CD4-positive, CD25-positive, alpha-beta regulatory T cell (primary cell): ENCODE measurements at regions not wholly inside any gene's neighbourhood (a gene's known extent, or its start where the extent isn't known, plus 50 kb on each side); places are given as distances from the start of the nearest gene placed in this dataset.

ENCODE experiments used
- ATAC-seq, 2 donors: fragments of 150-1000 bp; cut with Tn5 transposase; one replicate each; pipeline ENCODE4 v1.10.0; 2021; ENCODE audit warnings: low read depth in 2 of 2, moderate number of reproducible peaks in 2 of 2, moderate library complexity in 1 of 2
- DNase-seq, 3 donors: peaks; one replicate each; pipeline versions ENCODE4 v3.0.0 to v3.0.0-alpha.2; 2012 to 2022; ENCODE audit warnings: mixed read lengths in 1 of 3
- H3K27ac ChIP-seq: one replicate; pipeline ENCODE4 v1.7.0; 2013; ENCODE audit warnings: mild to moderate bottlenecking, low read length; ENCODE audit not compliant: insufficient read depth, poor library complexity, severe bottlenecking
- H3K27me3 ChIP-seq: one replicate; pipeline ENCODE4 v1.7.0; 2013; ENCODE audit warnings: low read length; ENCODE audit not compliant: control insufficient read depth, insufficient read depth
- H3K36me3 ChIP-seq: one replicate; pipeline ENCODE4 v1.7.0; 2013; ENCODE audit warnings: mild to moderate bottlenecking, low read length, moderate library complexity; ENCODE audit not compliant: control insufficient read depth, insufficient read depth
- H3K4me1 ChIP-seq: 2 replicates; pipeline ENCODE4 v1.7.0; 2013; ENCODE audit warnings: mild to moderate bottlenecking, low read length; ENCODE audit not compliant: insufficient read depth, control insufficient read depth, poor library complexity, severe bottlenecking
- H3K4me3 ChIP-seq: one replicate; pipeline ENCODE4 v1.7.0; 2013; ENCODE audit warnings: low read depth, mild to moderate bottlenecking, low read length, moderate library complexity
- H3K9me3 ChIP-seq, 2 experiments: 1 replicate in 1 of 2; 2 replicates in 1 of 2; pipeline ENCODE4 v1.7.0; 2013; ENCODE audit warnings: low read length in 2 of 2, mild to moderate bottlenecking in 1 of 2, moderate library complexity in 1 of 2; ENCODE audit not compliant: control insufficient read depth in 2 of 2
- H3K27ac Mint-ChIP-seq, 3 donors: one replicate each; pipeline ENCODE4 v1.8.0; 2020 to 2022; ENCODE audit warnings: mild to moderate bottlenecking in 3 of 3, mixed read lengths in 3 of 3, moderate library complexity in 2 of 3
- H3K27me3 Mint-ChIP-seq: one replicate; pipeline ENCODE4 v1.8.0; 2022; ENCODE audit warnings: mild to moderate bottlenecking, mixed read lengths
- H3K36me3 Mint-ChIP-seq: one replicate; pipeline ENCODE4 v1.8.0; 2020; ENCODE audit warnings: mixed read lengths
- H3K4me1 Mint-ChIP-seq, 4 donors: one replicate each; pipeline ENCODE4 v1.8.0; 2020 to 2022; ENCODE audit warnings: mixed read lengths in 4 of 4, mild to moderate bottlenecking in 1 of 4
- H3K4me3 Mint-ChIP-seq, 4 donors: one replicate each; pipeline ENCODE4 v1.8.0; 2020 to 2022; ENCODE audit warnings: mild to moderate bottlenecking in 4 of 4, mixed read lengths in 4 of 4, moderate library complexity in 3 of 4
- H3K9me3 Mint-ChIP-seq, 7 donors: one replicate each; pipeline ENCODE4 v1.8.0; 2020 to 2022; ENCODE audit warnings: mixed read lengths in 7 of 7, mild to moderate bottlenecking in 3 of 7, moderate library complexity in 2 of 7

- DNase-seq (no peak), ATAC-seq (no peak)
- H3K4me1 Mint-ChIP-seq, result no peaks in the 10 kb centered on the region
- H3K4me3 Mint-ChIP-seq, result no peak overlapping the region
- H3K27ac Mint-ChIP-seq, result no peak overlapping the region
- no peaks in the 10 kb centered on the region for H3K36me3 ChIP-seq
- no peaks in the 10 kb centered on the region for H3K4me1 ChIP-seq
- H3K9me3 ChIP-seq, result no peaks in the 10 kb centered on the region
- no peak overlapping the region for H3K27ac ChIP-seq
- H3K36me3 Mint-ChIP-seq, result no peaks in the 10 kb centered on the region
- peaks cover 0 to 1% (median 0%) of the 10 kb centered on the region in 7 donors for H3K9me3 Mint-ChIP-seq
- H3K27me3 ChIP-seq, result no peaks in the 10 kb centered on the region
- no peak overlapping the region for H3K4me3 ChIP-seq
- H3K27me3 Mint-ChIP-seq, result no peaks in the 10 kb centered on the region
Observed at GRCh38 chr6:165794179-165794601, 131.1 kb upstream of the PDE10A start.

DNA sequence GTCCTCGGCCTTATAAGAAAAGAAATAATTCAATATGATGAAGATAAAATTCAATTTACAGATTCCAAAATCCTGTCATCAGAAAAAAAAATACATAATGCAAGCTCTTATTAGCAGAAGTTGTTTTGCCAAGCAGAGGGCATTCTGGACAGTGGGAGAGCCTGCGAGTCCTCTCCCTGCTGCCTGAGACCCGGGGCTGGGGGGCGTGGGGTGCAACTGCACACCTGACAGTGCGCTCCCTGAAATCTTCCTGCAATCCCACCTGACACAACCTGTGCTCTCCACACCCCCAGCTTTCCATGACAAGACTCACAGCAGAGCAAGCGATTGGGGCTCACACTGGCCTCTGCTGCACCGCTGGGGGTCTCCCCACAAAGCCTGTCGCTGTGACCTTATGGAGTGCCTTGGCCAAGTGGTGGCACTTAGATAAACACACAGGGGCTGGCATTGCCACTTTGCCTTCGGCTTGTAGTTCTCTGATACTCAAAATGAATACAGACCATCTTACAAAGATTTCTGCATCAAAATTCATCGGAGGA lies 130.3 kb upstream of the PDE10A start:
- no peaks in the 10 kb centered on the region for H3K36me3 Mint-ChIP-seq
- no peak overlapping the region for H3K27ac ChIP-seq
- ATAC-seq, result no peak

DNA sequence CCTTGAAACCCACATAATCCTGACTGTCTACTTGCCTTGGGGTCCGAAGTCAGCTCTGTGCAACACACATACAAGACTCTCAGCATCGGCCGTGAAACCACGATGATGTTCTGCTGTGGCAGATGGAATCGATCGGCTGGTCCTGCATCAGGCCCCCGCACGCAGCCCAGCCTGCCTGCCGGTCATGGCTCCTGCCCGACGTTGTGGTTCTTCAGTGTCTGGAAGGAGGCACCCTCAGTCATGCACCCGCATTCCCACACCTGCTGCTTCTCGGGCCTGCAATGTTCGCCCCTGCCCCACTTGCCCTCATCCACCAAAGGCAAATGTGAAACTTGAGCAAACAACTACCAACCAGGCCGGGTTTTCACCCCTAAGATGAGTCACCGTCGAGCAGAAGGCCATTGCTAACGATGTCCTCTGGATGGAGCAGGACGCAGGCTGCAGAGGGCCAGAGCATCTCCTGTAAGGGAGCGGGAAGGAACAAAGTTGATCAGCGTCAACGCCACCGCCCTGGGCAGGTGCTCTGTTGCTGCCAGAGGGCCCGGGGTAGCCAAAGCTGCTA lies 128.9 kb upstream of the PDE10A start:
- no peaks in the 10 kb centered on the region for H3K9me3 ChIP-seq
- H3K36me3 ChIP-seq, result no peaks in the 10 kb centered on the region
- DNase-seq, result no peak
- Mint-ChIP-seq H3K36me3 (no peaks in the 10 kb centered on the region), H3K4me3 (no peak overlapping the region), H3K27ac (no peak overlapping the region), H3K27me3 (no peaks in the 10 kb centered on the region), H3K4me1 (no peaks in the 10 kb centered on the region), H3K9me3 (peaks cover 0 to 1% (median 0%) of the 10 kb centered on the region in 7 donors)
- H3K4me1 ChIP-seq, result no peaks in the 10 kb centered on the region
- H3K4me3 ChIP-seq, result no peak overlapping the region
- no peaks in the 10 kb centered on the region for H3K27me3 ChIP-seq
- ATAC-seq, result no peak
- no peak overlapping the region for H3K27ac ChIP-seq

More for the DNA sequence above, 130.3 kb upstream of the PDE10A start:
- no peaks in the 10 kb centered on the region for H3K4me1 ChIP-seq
- peaks cover 0 to 1% (median 0%) of the 10 kb centered on the region in 7 donors for H3K9me3 Mint-ChIP-seq
- no peaks in the 10 kb centered on the region for H3K4me1 Mint-ChIP-seq
- H3K4me3 Mint-ChIP-seq, result no peak overlapping the region
- no peaks in the 10 kb centered on the region for H3K27me3 ChIP-seq
- H3K9me3 ChIP-seq, result no peaks in the 10 kb centered on the region
- no peaks in the 10 kb centered on the region for H3K36me3 ChIP-seq
- DNase-seq, result no peak
- no peaks in the 10 kb centered on the region for H3K27me3 Mint-ChIP-seq
- no peak overlapping the region for H3K27ac Mint-ChIP-seq
- no peak overlapping the region for H3K4me3 ChIP-seq

- no peak for ATAC-seq
- H3K9me3 Mint-ChIP-seq, result peaks cover 0 to 1% (median 0%) of the 10 kb centered on the region in 7 donors
- H3K4me3 Mint-ChIP-seq, result no peak overlapping the region
- H3K27ac Mint-ChIP-seq, result no peak overlapping the region
- H3K27me3 Mint-ChIP-seq, result no peaks in the 10 kb centered on the region
- H3K4me1 Mint-ChIP-seq, result no peaks in the 10 kb centered on the region
- H3K36me3 ChIP-seq, result no peaks in the 10 kb centered on the region
- DNase-seq, result no peak
- H3K4me1 ChIP-seq, result no peaks in the 10 kb centered on the region
- H3K9me3 ChIP-seq, result no peaks in the 10 kb centered on the region
- no peaks in the 10 kb centered on the region for H3K27me3 ChIP-seq
- H3K27ac ChIP-seq, result no peak overlapping the region
- no peak overlapping the region for H3K4me3 ChIP-seq
- no peaks in the 10 kb centered on the region for H3K36me3 Mint-ChIP-seq
Observed at GRCh38 chr6:165791306-165791705, 128.3 kb upstream of the PDE10A start.

DNA sequence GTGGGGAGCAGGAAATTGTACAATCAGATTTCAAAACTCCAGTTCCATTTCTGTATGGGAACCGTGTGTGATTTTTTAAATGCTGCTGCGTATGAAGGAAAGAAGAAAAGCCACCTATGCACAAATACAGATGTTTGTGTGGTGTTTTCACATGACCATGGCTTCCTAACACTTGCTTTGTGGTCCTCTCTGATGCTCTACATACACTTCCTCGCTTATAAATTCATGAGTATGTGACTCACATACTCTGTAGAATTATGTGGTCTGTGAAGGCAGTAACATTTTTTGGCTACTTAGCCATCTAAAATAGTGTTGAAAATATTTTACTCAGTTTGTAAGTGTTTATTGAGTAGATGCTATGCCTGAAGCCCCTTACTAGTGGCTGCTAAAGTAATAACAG lies 119.8 kb upstream of the PDE10A start:
- no peak for ATAC-seq
- peaks cover 6% of the 10 kb centered on the region for H3K27me3 Mint-ChIP-seq

GRCh38 chr6:165782134-165782533 lies 119.1 kb upstream of the PDE10A start:
- Histone ChIP-seq H3K27ac (no peak overlapping the region), H3K4me1 (no peaks in the 10 kb centered on the region), H3K4me3 (no peak overlapping the region), H3K36me3 (no peaks in the 10 kb centered on the region), H3K9me3 (no peaks in the 10 kb centered on the region), H3K27me3 (no peaks in the 10 kb centered on the region)
- no peak overlapping the region for H3K4me3 Mint-ChIP-seq
- H3K36me3 Mint-ChIP-seq, result no peaks in the 10 kb centered on the region
- no peak for DNase-seq
- H3K9me3 Mint-ChIP-seq, result no peaks in the 10 kb centered on the region
- no peak for ATAC-seq
- no peak overlapping the region for H3K27ac Mint-ChIP-seq
- no peaks in the 10 kb centered on the region for H3K4me1 Mint-ChIP-seq
- H3K27me3 Mint-ChIP-seq, result peaks cover 6% of the 10 kb centered on the region

More for the DNA sequence above, 119.8 kb upstream of the PDE10A start:
- no peaks in the 10 kb centered on the region for H3K4me1 Mint-ChIP-seq
- no peaks in the 10 kb centered on the region for H3K9me3 Mint-ChIP-seq
- H3K4me1 ChIP-seq, result no peaks in the 10 kb centered on the region
- H3K36me3 ChIP-seq, result no peaks in the 10 kb centered on the region
- no peak overlapping the region for H3K4me3 Mint-ChIP-seq
- H3K27ac ChIP-seq, result no peak overlapping the region
- no peaks in the 10 kb centered on the region for H3K36me3 Mint-ChIP-seq
- no peaks in the 10 kb centered on the region for H3K27me3 ChIP-seq
- H3K4me3 ChIP-seq, result no peak overlapping the region
- DNase-seq, result no peak
- H3K27ac Mint-ChIP-seq, result no peak overlapping the region
- H3K9me3 ChIP-seq, result no peaks in the 10 kb centered on the region

- Histone ChIP-seq H3K4me1 (no peaks in the 10 kb centered on the region), H3K9me3 (no peaks in the 10 kb centered on the region), H3K27me3 (peaks cover 6% of the 10 kb centered on the region), H3K36me3 (no peaks in the 10 kb centered on the region), H3K27ac (no peak overlapping the region), H3K4me3 (no peak overlapping the region)
- no peak overlapping the region for H3K27ac Mint-ChIP-seq
- peaks cover 0 to 2% (median 0%) of the 10 kb centered on the region in 4 donors for H3K4me1 Mint-ChIP-seq
- ATAC-seq (no peak), DNase-seq (no peak)
- no peak overlapping the region for H3K4me3 Mint-ChIP-seq
- no peaks in the 10 kb centered on the region for H3K36me3 Mint-ChIP-seq
- H3K9me3 Mint-ChIP-seq, result peaks cover 0 to 3% (median 0%) of the 10 kb centered on the region in 7 donors
- H3K27me3 Mint-ChIP-seq, result peaks cover 6% of the 10 kb centered on the region
Observed at GRCh38 chr6:165777680-165778079, 114.6 kb upstream of the PDE10A start.

GRCh38 chr6:165776691-165777090 lies 113.7 kb upstream of the PDE10A start:
- Histone ChIP-seq H3K27ac (no peak overlapping the region), H3K4me1 (no peaks in the 10 kb centered on the region), H3K9me3 (no peaks in the 10 kb centered on the region), H3K36me3 (no peaks in the 10 kb centered on the region), H3K4me3 (no peak overlapping the region), H3K27me3 (peaks cover 6% of the 10 kb centered on the region)
- DNase-seq (no peak), ATAC-seq (no peak)
- peaks cover 0 to 2% (median 0%) of the 10 kb centered on the region in 4 donors for H3K4me1 Mint-ChIP-seq
- no peak overlapping the region for H3K4me3 Mint-ChIP-seq
- peaks cover 6% of the 10 kb centered on the region for H3K27me3 Mint-ChIP-seq
- H3K9me3 Mint-ChIP-seq, result peaks cover 0 to 3% (median 0%) of the 10 kb centered on the region in 7 donors
- no peaks in the 10 kb centered on the region for H3K36me3 Mint-ChIP-seq
- no peak overlapping the region for H3K27ac Mint-ChIP-seq
